ENCODE measurements at regions not wholly inside any gene's neighbourhood (a gene's known extent, or its start where the extent isn't known, plus 50 kb on each side); places are given as distances from the start of the nearest gene placed in this dataset.

- TF ChIP-seq CTCF (IDR thresholded peaks at IDR 0.05) (no peak), POLR2A (IDR thresholded peaks at IDR 0.05) (no peak)
Measured at GRCh38 chr6:135655055-135655454, 157.5 kb upstream of the AHI1 start.
